ENCODE measurements at regions not wholly inside any gene's neighbourhood (a gene's known extent, or its start where the extent isn't known, plus 50 kb on each side); places are given as distances from the start of the nearest gene placed in this dataset.

DNA sequence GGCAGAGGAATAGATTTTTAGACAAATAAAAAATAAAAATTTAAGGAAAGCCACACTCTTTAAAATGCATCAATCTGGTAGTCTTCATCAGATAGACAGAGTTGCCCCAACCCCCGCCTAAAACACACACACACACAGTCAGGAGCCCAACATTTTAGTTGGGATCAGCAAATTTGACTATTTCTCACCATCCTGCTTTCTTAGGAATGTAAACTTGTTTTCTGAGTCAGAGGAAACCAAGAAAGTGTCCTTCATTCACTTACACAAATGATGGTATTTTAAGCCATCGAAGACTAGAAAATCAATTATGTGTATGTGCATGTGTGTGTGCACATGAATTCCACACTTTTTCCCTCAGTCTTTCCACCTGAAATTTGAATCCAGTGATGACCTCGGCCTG, 1657.5 kb downstream of the SLITRK1 start:
- FAIRE-seq, result no peak
- intact Hi-C loops (cut with DNase I), result no loop called here
- Histone ChIP-seq H3K4me3 (ENCODE audit: low read length in 3 of 3) (no peak overlapping the region), H3K9me3 (ENCODE audit: control insufficient read depth in 2 of 3, insufficient read depth in 1 of 3, low read length in 3 of 3) (no peaks in the 10 kb centered on the region), H3K4me1 (ENCODE audit: control insufficient read depth in 2 of 3, insufficient read depth in 2 of 3, low read depth in 1 of 3, low read length in 3 of 3) (no peaks in the 10 kb centered on the region), H3K36me3 (ENCODE audit: control insufficient read depth in 2 of 3, insufficient read depth in 3 of 3, low read length in 3 of 3) (no peaks in the 10 kb centered on the region), H3K27ac (ENCODE audit: low read depth in 2 of 2, low read length in 2 of 2) (no peak overlapping the region), H3K27me3 (ENCODE audit: control insufficient read depth, insufficient read depth, low read length) (no peaks in the 10 kb centered on the region), H3K9ac (ENCODE audit: low read length in 3 of 3) (no peak overlapping the region)
- TF ChIP-seq, protein P1, sequence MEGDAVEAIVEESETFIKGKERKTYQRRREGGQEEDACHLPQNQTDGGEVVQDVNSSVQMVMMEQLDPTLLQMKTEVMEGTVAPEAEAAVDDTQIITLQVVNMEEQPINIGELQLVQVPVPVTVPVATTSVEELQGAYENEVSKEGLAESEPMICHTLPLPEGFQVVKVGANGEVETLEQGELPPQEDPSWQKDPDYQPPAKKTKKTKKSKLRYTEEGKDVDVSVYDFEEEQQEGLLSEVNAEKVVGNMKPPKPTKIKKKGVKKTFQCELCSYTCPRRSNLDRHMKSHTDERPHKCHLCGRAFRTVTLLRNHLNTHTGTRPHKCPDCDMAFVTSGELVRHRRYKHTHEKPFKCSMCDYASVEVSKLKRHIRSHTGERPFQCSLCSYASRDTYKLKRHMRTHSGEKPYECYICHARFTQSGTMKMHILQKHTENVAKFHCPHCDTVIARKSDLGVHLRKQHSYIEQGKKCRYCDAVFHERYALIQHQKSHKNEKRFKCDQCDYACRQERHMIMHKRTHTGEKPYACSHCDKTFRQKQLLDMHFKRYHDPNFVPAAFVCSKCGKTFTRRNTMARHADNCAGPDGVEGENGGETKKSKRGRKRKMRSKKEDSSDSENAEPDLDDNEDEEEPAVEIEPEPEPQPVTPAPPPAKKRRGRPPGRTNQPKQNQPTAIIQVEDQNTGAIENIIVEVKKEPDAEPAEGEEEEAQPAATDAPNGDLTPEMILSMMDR (IDR thresholded peaks at IDR 0.05; ENCODE audit: borderline replicate concordance, extremely low read depth, insufficient read depth), result no peak
- DNase-seq, result no peak

DNA sequence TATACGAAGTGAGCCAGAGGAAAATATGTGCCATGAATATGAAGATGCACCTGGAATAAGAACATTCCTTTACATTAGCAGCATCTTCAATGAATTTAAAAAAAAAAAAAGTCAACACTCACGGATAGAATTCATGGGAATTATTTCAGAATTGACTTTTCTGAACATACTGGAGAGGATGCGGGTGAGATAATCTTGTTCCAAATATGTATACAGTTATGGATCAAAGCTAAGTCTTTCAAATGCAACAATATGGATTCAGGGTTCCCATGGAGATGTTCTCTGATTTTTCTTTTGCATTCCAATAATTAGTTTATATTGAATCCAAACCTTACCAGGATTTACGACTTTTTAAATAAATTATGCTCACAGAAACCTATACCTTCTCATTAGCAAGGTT, 1660.7 kb downstream of the SLITRK1 start:
- Histone ChIP-seq H3K36me3 (ENCODE audit: control insufficient read depth in 2 of 3, insufficient read depth in 3 of 3, low read length in 3 of 3) (no peaks in the 10 kb centered on the region), H3K27me3 (ENCODE audit: control insufficient read depth, insufficient read depth, low read length) (no peaks in the 10 kb centered on the region), H3K9me3 (ENCODE audit: control insufficient read depth in 2 of 3, insufficient read depth in 1 of 3, low read length in 3 of 3) (no peaks in the 10 kb centered on the region), H3K27ac (ENCODE audit: low read depth in 2 of 2, low read length in 2 of 2) (no peak overlapping the region), H3K4me3 (ENCODE audit: low read length in 3 of 3) (no peak overlapping the region), H3K9ac (ENCODE audit: low read length in 3 of 3) (no peak overlapping the region), H3K4me1 (ENCODE audit: control insufficient read depth in 2 of 3, insufficient read depth in 2 of 3, low read depth in 1 of 3, low read length in 3 of 3) (no peaks in the 10 kb centered on the region)
- TF ChIP-seq, protein P1 (IDR thresholded peaks at IDR 0.05; ENCODE audit: borderline replicate concordance, extremely low read depth, insufficient read depth), result no peak
- FAIRE-seq, result no peak
- intact Hi-C loops (cut with DNase I), result no loop called here
- no peak for DNase-seq

DNA sequence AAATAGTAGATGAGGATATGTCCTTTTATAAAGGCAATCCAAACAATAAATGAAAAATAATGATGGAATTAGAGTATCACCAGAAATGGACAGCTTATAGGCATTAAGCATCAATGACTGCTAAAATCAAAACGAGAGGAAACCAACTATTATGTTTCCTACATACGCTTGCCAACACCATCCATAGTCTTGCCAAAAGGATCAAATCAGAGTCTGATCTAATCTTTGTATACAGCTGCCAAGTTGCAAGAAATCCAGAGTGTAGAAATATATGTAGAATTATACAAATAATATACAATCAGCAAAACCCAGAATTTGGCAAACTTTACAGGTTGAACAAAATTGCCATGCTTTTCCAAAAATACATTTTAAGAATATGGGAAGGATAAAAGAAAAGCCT, 1661.6 kb downstream of the SLITRK1 start:
- no peaks in the 10 kb centered on the region for H3K9me3 ChIP-seq (ENCODE audit: control insufficient read depth in 2 of 3, insufficient read depth in 1 of 3, low read length in 3 of 3)
- no peaks in the 10 kb centered on the region for H3K36me3 ChIP-seq (ENCODE audit: control insufficient read depth in 2 of 3, insufficient read depth in 3 of 3, low read length in 3 of 3)
- H3K27ac ChIP-seq (ENCODE audit: low read depth in 2 of 2, low read length in 2 of 2), result no peak overlapping the region
- no peak overlapping the region for H3K4me3 ChIP-seq (ENCODE audit: low read length in 3 of 3)
- no peak overlapping the region for H3K9ac ChIP-seq (ENCODE audit: low read length in 3 of 3)
- no peak for DNase-seq
- TF ChIP-seq, protein P1 (IDR thresholded peaks at IDR 0.05; ENCODE audit: borderline replicate concordance, extremely low read depth, insufficient read depth), result no peak
- no peaks in the 10 kb centered on the region for H3K4me1 ChIP-seq (ENCODE audit: control insufficient read depth in 2 of 3, insufficient read depth in 2 of 3, low read depth in 1 of 3, low read length in 3 of 3)
- intact Hi-C loops (cut with DNase I), result no loop called here
- no peaks in the 10 kb centered on the region for H3K27me3 ChIP-seq (ENCODE audit: control insufficient read depth, insufficient read depth, low read length)
- no peak for FAIRE-seq

DNA sequence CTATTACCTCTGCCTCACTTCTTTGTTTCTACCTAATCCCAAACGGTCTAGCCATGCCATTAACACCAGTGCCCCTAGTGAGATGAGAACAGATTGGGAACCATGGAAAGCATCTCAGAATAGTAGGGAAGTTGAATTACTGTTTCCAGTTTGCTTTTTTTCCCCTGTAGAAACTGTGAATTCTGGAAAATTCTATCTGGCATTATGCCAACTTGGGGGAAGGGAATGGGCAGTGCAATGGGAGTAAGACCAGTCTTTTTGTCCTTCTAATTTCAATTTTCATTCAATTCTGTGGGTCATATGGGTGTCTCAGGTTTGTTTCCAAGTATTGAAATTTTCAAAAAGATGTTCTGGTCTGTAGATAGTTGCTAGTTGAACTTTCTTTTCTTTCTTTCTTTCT, 1666.1 kb downstream of the SLITRK1 start:
- no peak overlapping the region for H3K4me3 ChIP-seq (ENCODE audit: low read length in 3 of 3)

More for the DNA sequence above, 1666.1 kb downstream of the SLITRK1 start:
- Histone ChIP-seq H3K4me1 (ENCODE audit: control insufficient read depth in 2 of 3, insufficient read depth in 2 of 3, low read depth in 1 of 3, low read length in 3 of 3) (no peaks in the 10 kb centered on the region), H3K27ac (ENCODE audit: low read depth in 2 of 2, low read length in 2 of 2) (no peak overlapping the region), H3K9me3 (ENCODE audit: control insufficient read depth in 2 of 3, insufficient read depth in 1 of 3, low read length in 3 of 3) (peaks cover 0 to 3% (median 2%) of the 10 kb centered on the region in 3 donors), H3K9ac (ENCODE audit: low read length in 3 of 3) (no peak overlapping the region), H3K27me3 (ENCODE audit: control insufficient read depth, insufficient read depth, low read length) (no peaks in the 10 kb centered on the region), H3K36me3 (ENCODE audit: control insufficient read depth in 2 of 3, insufficient read depth in 3 of 3, low read length in 3 of 3) (no peaks in the 10 kb centered on the region)
- TF ChIP-seq, protein P1 (IDR thresholded peaks at IDR 0.05; ENCODE audit: borderline replicate concordance, extremely low read depth, insufficient read depth), result no peak
- FAIRE-seq (no peak), DNase-seq (no peak)
- intact Hi-C loops (cut with DNase I), result no loop called here
